ENCODE measurements at regions not wholly inside any gene's neighbourhood (a gene's known extent, or its start where the extent isn't known, plus 50 kb on each side); places are given as distances from the start of the nearest gene placed in this dataset.

DNA sequence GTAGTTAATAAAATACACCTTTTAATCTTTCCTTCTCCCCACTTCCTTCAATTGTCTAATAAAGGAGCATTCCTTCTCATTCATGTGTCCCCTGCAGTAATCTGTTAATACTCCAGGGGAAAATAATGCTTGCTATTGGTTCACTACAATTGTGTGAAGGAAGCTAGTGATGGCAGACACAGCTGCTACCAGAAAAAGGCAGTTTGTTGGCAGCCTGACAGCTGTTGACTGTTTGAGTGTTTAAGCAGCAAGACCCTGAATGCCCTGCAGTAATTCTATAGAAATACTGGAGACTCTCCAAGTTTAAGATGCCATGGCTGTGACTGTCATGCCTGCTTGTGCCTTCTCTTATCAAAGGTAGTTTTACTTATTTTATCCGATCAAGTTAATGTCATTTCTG is 359.5 kb downstream of the C4orf33 start:
- TF ChIP-seq EZH2 (IDR thresholded peaks at IDR 0.05) (no peak), FOXP2 (optimal IDR thresholded peaks at IDR 0.05; ENCODE audit: control extremely low read depth, extremely low read length, insufficient read depth) (no peak), POLR2AphosphoS5 (IDR thresholded peaks at IDR 0.05; ENCODE audit: borderline replicate concordance, low read depth, low read length) (no peak)

All from SK-N-MC (cell line).